ENCODE measurements at regions not wholly inside any gene's neighbourhood (a gene's known extent, or its start where the extent isn't known, plus 50 kb on each side); places are given as distances from the start of the nearest gene placed in this dataset.

GRCh38 chr3:191005790-191006189 is 143.3 kb upstream of the GMNC start:
- Histone ChIP-seq H4K20me1 (ENCODE audit: insufficient read depth, low read length) (no peaks in the 10 kb centered on the region), H3K27me3 (ENCODE audit: insufficient read depth, low read length) (no peaks in the 10 kb centered on the region), H3K9me3 (ENCODE audit: low read length) (no peaks in the 10 kb centered on the region), H3K36me3 (ENCODE audit: insufficient read depth, low read length) (no peaks in the 10 kb centered on the region), H3K4me2 (ENCODE audit: low read length) (no peak overlapping the region), H3K9me2 (ENCODE audit: low read depth, low read length) (no peaks in the 10 kb centered on the region), H3K4me1 (ENCODE audit: insufficient read depth, low read length, severe bottlenecking) (no peaks in the 10 kb centered on the region), H3K79me2 (ENCODE audit: insufficient read depth, low read length) (no peaks in the 10 kb centered on the region), H3K4me3 (ENCODE audit: low read depth, low read length, poor library complexity, severe bottlenecking) (no peak overlapping the region), H3K27ac (ENCODE audit: low read depth, low read length, poor library complexity, severe bottlenecking) (no peak overlapping the region), H3K9ac (ENCODE audit: low read length) (no peak overlapping the region), H3F3A (ENCODE audit: insufficient read depth, low read length) (no peaks in the 10 kb centered on the region), H2AFZ (ENCODE audit: low read length) (no peak overlapping the region)
- TF ChIP-seq CTCF (IDR thresholded peaks at IDR 0.05; ENCODE audit: low read length) (no peak), EZH2 (IDR thresholded peaks at IDR 0.05; ENCODE audit: borderline replicate concordance, low read length) (no peak)

- H3K9ac ChIP-seq (ENCODE audit: low read length) = no peak overlapping the region
- no peak overlapping the region for H2AFZ ChIP-seq (ENCODE audit: low read length)
- H3K36me3 ChIP-seq (ENCODE audit: insufficient read depth, low read length) = no peaks in the 10 kb centered on the region
- H3K9me2 ChIP-seq (ENCODE audit: low read depth, low read length) = no peaks in the 10 kb centered on the region
- no peaks in the 10 kb centered on the region for H3K79me2 ChIP-seq (ENCODE audit: insufficient read depth, low read length)
- no peaks in the 10 kb centered on the region for H4K20me1 ChIP-seq (ENCODE audit: insufficient read depth, low read length)
- H3K9me3 ChIP-seq (ENCODE audit: low read length) = no peaks in the 10 kb centered on the region
- no peaks in the 10 kb centered on the region for H3K27me3 ChIP-seq (ENCODE audit: insufficient read depth, low read length)
- no peak overlapping the region for H3K4me3 ChIP-seq (ENCODE audit: low read depth, low read length, poor library complexity, severe bottlenecking)
- H3K4me1 ChIP-seq (ENCODE audit: insufficient read depth, low read length, severe bottlenecking) = no peaks in the 10 kb centered on the region
- no peaks in the 10 kb centered on the region for H3F3A ChIP-seq (ENCODE audit: insufficient read depth, low read length)
- H3K4me2 ChIP-seq (ENCODE audit: low read length) = no peak overlapping the region
- no peak overlapping the region for H3K27ac ChIP-seq (ENCODE audit: low read depth, low read length, poor library complexity, severe bottlenecking)
- TF ChIP-seq CTCF (IDR thresholded peaks at IDR 0.05; ENCODE audit: low read length) = no peak
- no peak for TF ChIP-seq EZH2 (IDR thresholded peaks at IDR 0.05; ENCODE audit: borderline replicate concordance, low read length)
Observed at GRCh38 chr3:191003742-191004141, 141.2 kb upstream of the GMNC start.

- no peak overlapping the region for H2AFZ ChIP-seq (ENCODE audit: low read length)
- H3K9me2 ChIP-seq (ENCODE audit: low read depth, low read length) = no peaks in the 10 kb centered on the region
- no peaks in the 10 kb centered on the region for H3K27me3 ChIP-seq (ENCODE audit: insufficient read depth, low read length)
- H3K27ac ChIP-seq (ENCODE audit: low read depth, low read length, poor library complexity, severe bottlenecking) = no peak overlapping the region
- H3K9ac ChIP-seq (ENCODE audit: low read length) = no peak overlapping the region
- no peaks in the 10 kb centered on the region; the same call in 1 of the 2 replicates for H4K20me1 ChIP-seq (ENCODE audit: insufficient read depth, low read length)
- no peak overlapping the region for H3K4me3 ChIP-seq (ENCODE audit: low read depth, low read length, poor library complexity, severe bottlenecking)
- no peaks in the 10 kb centered on the region for H3K36me3 ChIP-seq (ENCODE audit: insufficient read depth, low read length)
- TF ChIP-seq EZH2 (IDR thresholded peaks at IDR 0.05; ENCODE audit: borderline replicate concordance, low read length) = no peak
- TF ChIP-seq CTCF (IDR thresholded peaks at IDR 0.05; ENCODE audit: low read length) = no peak
- H3K79me2 ChIP-seq (ENCODE audit: insufficient read depth, low read length) = no peaks in the 10 kb centered on the region
- H3K4me1 ChIP-seq (ENCODE audit: insufficient read depth, low read length, severe bottlenecking) = no peaks in the 10 kb centered on the region
- no peaks in the 10 kb centered on the region for H3K9me3 ChIP-seq (ENCODE audit: low read length)
- no peak overlapping the region for H3K4me2 ChIP-seq (ENCODE audit: low read length)
- no peaks in the 10 kb centered on the region for H3F3A ChIP-seq (ENCODE audit: insufficient read depth, low read length)
Observed at GRCh38 chr3:190996181-190996775, 133.8 kb upstream of the GMNC start.
